HepG2 (cell line): ENCODE measurements at regions not wholly inside any gene's neighbourhood (a gene's known extent, or its start where the extent isn't known, plus 50 kb on each side); places are given as distances from the start of the nearest gene placed in this dataset.
"Not testable (repeated sequence)": the region's sequence is repeated elsewhere in the genome, so short reads cannot be mapped to it uniquely, and the experiment has no call there.

Experiments
- ATAC-seq: fragments of 200-7000 bp; cut with Tn5 transposase; 3 replicates; pipeline ENCODE4 v1.9.1; 2020; ENCODE audit warnings: mild to moderate bottlenecking, moderate library complexity
- BruUV-seq: library from RNA; stranded (reverse); fragments of 400-500 nt; replicated peaks from 2 replicates; lab custom pipeline; 2021; lab: Mats Ljungman, UMichigan
- CTCF ChIA-PET: fragments of 300-600 bp; formaldehyde crosslinking; extraction: SDS; loops from one replicate; lab custom pipeline; 2021; ENCODE audit warnings: low total read pairs, inconsistent platforms, low intra/inter-chr PET ratio; lab: Yijun Ruan, JAX
- POLR2A ChIA-PET: fragments of 350-600 bp; sonication (Branson Sonifier 250); formaldehyde crosslinking; loops from one replicate; lab custom pipeline; 2020; ENCODE audit warnings: antibody characterized with exemption, inconsistent platforms; lab: Yijun Ruan, JAX
- DNase-seq: peaks from one replicate; pipeline ENCODE4 v3.0.0-alpha.2; 2015; ENCODE audit warnings: low spot score
- FAIRE-seq: peaks from 3 replicates; lab custom pipeline; 2011; peaks lifted over from hg19 to GRCh38; lab: Jason Lieb, UNC
- H2AFZ ChIP-seq: one replicate; pipeline ENCODE4 v1.6.1; 2011; ENCODE audit warnings: low read length, inconsistent platforms
- H3K27ac ChIP-seq: fragments of 300-600 bp; 3 replicates; pipeline ENCODE4 v1.8.0; 2011; ENCODE audit warnings: mixed run types, mild to moderate bottlenecking, mixed read lengths, low read length, inconsistent platforms; ENCODE audit not compliant: insufficient read depth; ENCODE audit errors: extremely low read length
- H3K27me3 ChIP-seq, 2 experiments: fragments of 200-600 bp in 1 of 2; 2 replicates in 1 of 2; 3 replicates in 1 of 2; pipeline versions ENCODE4 v1.6.0 to v1.8.0; 2011; ENCODE audit warnings: low read length in 2 of 2, mild to moderate bottlenecking in 2 of 2, moderate library complexity in 2 of 2, inconsistent platforms in 1 of 2; ENCODE audit not compliant: insufficient read depth in 2 of 2, control insufficient read depth in 1 of 2
- H3K36me3 ChIP-seq, 2 experiments: fragments of 200-600 bp in 1 of 2; replicated peaks in 1 of 2; 2 replicates in 1 of 2; 3 replicates in 1 of 2; pipeline versions ENCODE4 v1.5.1 to v1.8.0; 2011; ENCODE audit warnings: low read length in 2 of 2, inconsistent platforms in 1 of 2; ENCODE audit not compliant: insufficient read depth in 2 of 2, control insufficient read depth in 1 of 2
- H3K4me1 ChIP-seq: 2 replicates; pipeline ENCODE4 v1.5.1; 2012; ENCODE audit warnings: low read length, inconsistent platforms; ENCODE audit not compliant: insufficient read depth
- H3K4me2 ChIP-seq: 2 replicates; pipeline ENCODE4 v1.6.0; 2011; ENCODE audit warnings: low read depth, low read length, inconsistent platforms
- H3K4me3 ChIP-seq, 3 experiments: fragments of 200-600 bp in 1 of 3; sonication (generic), shearing (Covaris generic) in 1 of 3; replicated peaks in 1 of 3; 2 replicates each; pipeline ENCODE4 v1.5.1; 2011 to 2016; ENCODE audit warnings: low read length in 3 of 3, inconsistent platforms in 2 of 3, low read depth in 2 of 3, mild to moderate bottlenecking in 2 of 3, control low read depth in 1 of 3, mixed read lengths in 1 of 3; ENCODE audit not compliant: insufficient read depth in 1 of 3
- H3K79me2 ChIP-seq: one replicate; pipeline ENCODE4 v1.6.1; 2011; ENCODE audit warnings: low read length, inconsistent platforms; ENCODE audit not compliant: insufficient read depth
- H3K9ac ChIP-seq: 2 replicates; pipeline ENCODE4 v1.6.0; 2011; ENCODE audit warnings: mild to moderate bottlenecking, low read depth, low read length, inconsistent platforms; ENCODE audit not compliant: insufficient read depth
- H3K9me3 ChIP-seq: 2 replicates; pipeline ENCODE4 v1.5.1; 2012; ENCODE audit warnings: mild to moderate bottlenecking, low read length
- H4K20me1 ChIP-seq: 2 replicates; pipeline ENCODE4 v1.6.0; 2011; ENCODE audit warnings: inconsistent platforms, mild to moderate bottlenecking, low read length, moderate library complexity; ENCODE audit not compliant: insufficient read depth
- AHDC1 ChIP-seq: sonication (generic); formaldehyde crosslinking; IDR thresholded peaks from 2 replicates; pipeline ENCODE4 v1.5.1; 2020; ENCODE audit warnings: mild to moderate bottlenecking, missing genetic modification reagents, borderline replicate concordance
- CEBPB ChIP-seq: IDR thresholded peaks from 2 replicates; pipeline ENCODE4 v1.6.1; 2011; ENCODE audit warnings: low read depth, low read length, improper control_type of control experiment, borderline replicate concordance
- RBFOX2 ChIP-seq: fragments of 200-400 bp; formaldehyde crosslinking; IDR thresholded peaks from 2 replicates; pipeline ENCODE4 v1.6.1; 2017; ENCODE audit warnings: low read depth, mild to moderate bottlenecking, low read length
- TCF7L2 ChIP-seq: IDR thresholded peaks from 2 replicates; pipeline ENCODE4 v1.6.1; 2011; ENCODE audit warnings: mild to moderate bottlenecking, low read depth, low read length, moderate library complexity
- XRCC5 ChIP-seq: fragments of 200-400 bp; formaldehyde crosslinking; optimal IDR thresholded peaks from 2 replicates; pipeline ENCODE3; 2017; ENCODE audit warnings: mild to moderate bottlenecking, low read length
- ZIK1 ChIP-seq: sonication (generic); formaldehyde crosslinking; IDR thresholded peaks from 2 replicates; pipeline ENCODE4 v1.5.0; 2020; ENCODE audit warnings: mild to moderate bottlenecking, low read depth, missing genetic modification reagents, borderline replicate concordance
- WGBS: methylation state at CpG from one replicate; pipeline ENCODE4 v1.1.6; 2017; ENCODE audit warnings: low lambda C conversion rate; 5-methylcytosine and 5-hydroxymethylcytosine counted together
- in situ Hi-C: cut with HindIII; loops from 2 replicates; pipeline ENCODE4 v1.10.0; 2017; ENCODE audit warnings: low pct_unique_long_range_greater_than_20kb; ENCODE audit not compliant: extremely low pct_ligation_motif_present
- intact Hi-C: fragments of 100-400 bp; cut with micrococcal nuclease; formaldehyde crosslinking; loops from one replicate; pipeline ENCODE4 v1.10.0; 2022; ENCODE audit not compliant: unreplicated experiment
- TF ChIP-seq, protein P1 (sequence below): IDR thresholded peaks from 2 replicates; pipeline ENCODE4 v1.4.0; 2020; ENCODE audit warnings: mild to moderate bottlenecking, missing genetic modification reagents
- TF ChIP-seq, protein P2 (sequence below): sonication (generic); formaldehyde crosslinking; IDR thresholded peaks from 2 replicates; pipeline ENCODE4 v1.4.0; 2020; ENCODE audit warnings: missing genetic modification reagents, borderline replicate concordance

- TF ChIP-seq AHDC1 (CRISPR knock-in tag) (no peak; the same call in 1 of the 2 replicates), RBFOX2 (no peak), TCF7L2 (no peak), CEBPB (peak; percentile 53; the same call in 1 of the 2 replicates), ZIK1 (CRISPR knock-in tag) (no peak), XRCC5 (no peak)
- TF ChIP-seq, protein P1, sequence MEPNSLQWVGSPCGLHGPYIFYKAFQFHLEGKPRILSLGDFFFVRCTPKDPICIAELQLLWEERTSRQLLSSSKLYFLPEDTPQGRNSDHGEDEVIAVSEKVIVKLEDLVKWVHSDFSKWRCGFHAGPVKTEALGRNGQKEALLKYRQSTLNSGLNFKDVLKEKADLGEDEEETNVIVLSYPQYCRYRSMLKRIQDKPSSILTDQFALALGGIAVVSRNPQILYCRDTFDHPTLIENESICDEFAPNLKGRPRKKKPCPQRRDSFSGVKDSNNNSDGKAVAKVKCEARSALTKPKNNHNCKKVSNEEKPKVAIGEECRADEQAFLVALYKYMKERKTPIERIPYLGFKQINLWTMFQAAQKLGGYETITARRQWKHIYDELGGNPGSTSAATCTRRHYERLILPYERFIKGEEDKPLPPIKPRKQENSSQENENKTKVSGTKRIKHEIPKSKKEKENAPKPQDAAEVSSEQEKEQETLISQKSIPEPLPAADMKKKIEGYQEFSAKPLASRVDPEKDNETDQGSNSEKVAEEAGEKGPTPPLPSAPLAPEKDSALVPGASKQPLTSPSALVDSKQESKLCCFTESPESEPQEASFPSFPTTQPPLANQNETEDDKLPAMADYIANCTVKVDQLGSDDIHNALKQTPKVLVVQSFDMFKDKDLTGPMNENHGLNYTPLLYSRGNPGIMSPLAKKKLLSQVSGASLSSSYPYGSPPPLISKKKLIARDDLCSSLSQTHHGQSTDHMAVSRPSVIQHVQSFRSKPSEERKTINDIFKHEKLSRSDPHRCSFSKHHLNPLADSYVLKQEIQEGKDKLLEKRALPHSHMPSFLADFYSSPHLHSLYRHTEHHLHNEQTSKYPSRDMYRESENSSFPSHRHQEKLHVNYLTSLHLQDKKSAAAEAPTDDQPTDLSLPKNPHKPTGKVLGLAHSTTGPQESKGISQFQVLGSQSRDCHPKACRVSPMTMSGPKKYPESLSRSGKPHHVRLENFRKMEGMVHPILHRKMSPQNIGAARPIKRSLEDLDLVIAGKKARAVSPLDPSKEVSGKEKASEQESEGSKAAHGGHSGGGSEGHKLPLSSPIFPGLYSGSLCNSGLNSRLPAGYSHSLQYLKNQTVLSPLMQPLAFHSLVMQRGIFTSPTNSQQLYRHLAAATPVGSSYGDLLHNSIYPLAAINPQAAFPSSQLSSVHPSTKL, result no peak
- TF ChIP-seq, protein P2, sequence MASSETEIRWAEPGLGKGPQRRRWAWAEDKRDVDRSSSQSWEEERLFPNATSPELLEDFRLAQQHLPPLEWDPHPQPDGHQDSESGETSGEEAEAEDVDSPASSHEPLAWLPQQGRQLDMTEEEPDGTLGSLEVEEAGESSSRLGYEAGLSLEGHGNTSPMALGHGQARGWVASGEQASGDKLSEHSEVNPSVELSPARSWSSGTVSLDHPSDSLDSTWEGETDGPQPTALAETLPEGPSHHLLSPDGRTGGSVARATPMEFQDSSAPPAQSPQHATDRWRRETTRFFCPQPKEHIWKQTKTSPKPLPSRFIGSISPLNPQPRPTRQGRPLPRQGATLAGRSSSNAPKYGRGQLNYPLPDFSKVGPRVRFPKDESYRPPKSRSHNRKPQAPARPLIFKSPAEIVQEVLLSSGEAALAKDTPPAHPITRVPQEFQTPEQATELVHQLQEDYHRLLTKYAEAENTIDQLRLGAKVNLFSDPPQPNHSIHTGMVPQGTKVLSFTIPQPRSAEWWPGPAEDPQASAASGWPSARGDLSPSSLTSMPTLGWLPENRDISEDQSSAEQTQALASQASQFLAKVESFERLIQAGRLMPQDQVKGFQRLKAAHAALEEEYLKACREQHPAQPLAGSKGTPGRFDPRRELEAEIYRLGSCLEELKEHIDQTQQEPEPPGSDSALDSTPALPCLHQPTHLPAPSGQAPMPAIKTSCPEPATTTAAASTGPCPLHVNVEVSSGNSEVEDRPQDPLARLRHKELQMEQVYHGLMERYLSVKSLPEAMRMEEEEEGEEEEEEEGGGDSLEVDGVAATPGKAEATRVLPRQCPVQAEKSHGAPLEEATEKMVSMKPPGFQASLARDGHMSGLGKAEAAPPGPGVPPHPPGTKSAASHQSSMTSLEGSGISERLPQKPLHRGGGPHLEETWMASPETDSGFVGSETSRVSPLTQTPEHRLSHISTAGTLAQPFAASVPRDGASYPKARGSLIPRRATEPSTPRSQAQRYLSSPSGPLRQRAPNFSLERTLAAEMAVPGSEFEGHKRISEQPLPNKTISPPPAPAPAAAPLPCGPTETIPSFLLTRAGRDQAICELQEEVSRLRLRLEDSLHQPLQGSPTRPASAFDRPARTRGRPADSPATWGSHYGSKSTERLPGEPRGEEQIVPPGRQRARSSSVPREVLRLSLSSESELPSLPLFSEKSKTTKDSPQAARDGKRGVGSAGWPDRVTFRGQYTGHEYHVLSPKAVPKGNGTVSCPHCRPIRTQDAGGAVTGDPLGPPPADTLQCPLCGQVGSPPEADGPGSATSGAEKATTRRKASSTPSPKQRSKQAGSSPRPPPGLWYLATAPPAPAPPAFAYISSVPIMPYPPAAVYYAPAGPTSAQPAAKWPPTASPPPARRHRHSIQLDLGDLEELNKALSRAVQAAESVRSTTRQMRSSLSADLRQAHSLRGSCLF (CRISPR knock-in tag), result no peak
Observed at GRCh38 chr2:143926736-143927135, 593.2 kb downstream of the ZEB2 start (continued).

DNA sequence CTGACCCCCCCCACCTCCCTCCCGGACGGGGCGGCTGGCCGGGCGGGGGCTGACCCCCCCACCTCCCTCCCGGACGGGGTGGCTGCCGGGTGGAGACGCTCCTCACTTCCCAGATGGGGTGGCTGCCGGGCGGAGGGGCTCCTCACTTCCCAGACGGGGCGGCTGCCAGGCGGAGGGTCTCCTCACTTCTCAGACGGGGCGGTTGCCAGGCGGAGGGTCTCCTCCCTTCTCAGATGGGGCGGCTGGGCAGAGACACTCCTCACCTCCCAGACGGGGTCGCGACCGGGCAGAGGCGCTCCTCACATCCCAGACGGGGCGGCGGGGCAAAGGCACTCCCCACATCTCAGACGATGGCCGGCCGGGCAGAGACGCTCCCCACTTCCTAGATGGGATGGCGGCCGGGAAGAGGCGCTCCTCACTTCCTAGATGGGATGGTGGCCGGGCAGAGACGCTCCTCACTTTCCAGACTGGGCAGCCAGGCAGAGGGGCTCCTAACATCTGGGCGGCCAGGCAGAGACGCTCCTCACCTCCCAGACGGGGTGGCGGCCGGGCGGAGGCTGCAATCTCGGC is 597.6 kb downstream of the ZEB2 start:
- intact Hi-C loops, FAIRE-seq, H3K27me3 ChIP-seq, H3K4me1 ChIP-seq, POLR2A ChIA-PET, ATAC-seq, H3K4me2 ChIP-seq, DNase-seq, H3K79me2 ChIP-seq, CTCF ChIA-PET, BruUV-seq, H2AFZ ChIP-seq, H3K9ac ChIP-seq, H3K27ac ChIP-seq, H3K4me3 ChIP-seq, H3K36me3 ChIP-seq, H4K20me1 ChIP-seq, in situ Hi-C loops: not testable (repeated sequence)
- 83% methylated on average over 12 of the region's 42 CpGs for WGBS
- H3K9me3 ChIP-seq, result peaks cover 34% of the 10 kb centered on the region
